Iris pigment epithelial cell (primary cell): ENCODE measurements at regions not wholly inside any gene's neighbourhood (a gene's known extent, or its start where the extent isn't known, plus 50 kb on each side); places are given as distances from the start of the nearest gene placed in this dataset.
"Not testable (repeated sequence)": the region's sequence is repeated elsewhere in the genome, so short reads cannot be mapped to it uniquely, and the experiment has no call there.

Source experiments
- DNase-seq: peaks from one replicate; pipeline ENCODE4 v3.0.0-alpha.2; 2011; ENCODE audit warnings: low read depth

- DNase-seq = no peak
Measured at GRCh38 chr12:17695495-17695894, 394.5 kb downstream of the RERGL start.

- DNase-seq = no peak
Measured at GRCh38 chr12:17691369-17691768, 398.6 kb downstream of the RERGL start.

GRCh38 chr12:17680220-17680619, 409.8 kb downstream of the RERGL start:
- no peak for DNase-seq

- DNase-seq = no peak
Measured at GRCh38 chr12:17666641-17667324, 423.2 kb downstream of the RERGL start.

- DNase-seq = no peak
Measured at GRCh38 chr12:17665839-17666238, 424.2 kb downstream of the RERGL start.

- no peak for DNase-seq
Measured at GRCh38 chr12:17661250-17661649, 428.7 kb downstream of the RERGL start.

GRCh38 chr12:17652436-17652835, 437.6 kb downstream of the RERGL start:
- DNase-seq = no peak

- no peak for DNase-seq
Measured at GRCh38 chr12:17642340-17642650, 447.7 kb downstream of the RERGL start.

GRCh38 chr12:17640615-17641014, 449.4 kb downstream of the RERGL start:
- DNase-seq = no peak

- no peak for DNase-seq
Measured at GRCh38 chr12:17618831-17619230, 471.2 kb downstream of the RERGL start.

GRCh38 chr12:17609701-17610100, 480.3 kb downstream of the RERGL start:
- DNase-seq = no peak

GRCh38 chr12:17609153-17609552, 480.8 kb downstream of the RERGL start:
- DNase-seq = no peak

- no peak for DNase-seq
Measured at GRCh38 chr12:17595111-17595510, 494.9 kb downstream of the RERGL start.

GRCh38 chr12:17593715-17594406, 496.1 kb downstream of the RERGL start:
- DNase-seq = no peak

- no peak for DNase-seq
Measured at GRCh38 chr12:17592472-17592871, 497.5 kb downstream of the RERGL start.

- DNase-seq = no peak
Measured at GRCh38 chr12:17591005-17591681, 498.9 kb downstream of the RERGL start.

- no peak for DNase-seq
Measured at GRCh38 chr12:17588968-17589367, 501.0 kb downstream of the RERGL start.

- no peak for DNase-seq
Measured at GRCh38 chr12:17579205-17580026, 510.6 kb downstream of the RERGL start.

GRCh38 chr12:17577405-17577804, 512.6 kb downstream of the RERGL start:
- no peak for DNase-seq

GRCh38 chr12:17572250-17572649, 517.7 kb downstream of the RERGL start:
- no peak for DNase-seq

- no peak for DNase-seq
Measured at GRCh38 chr12:17571047-17571446, 518.9 kb downstream of the RERGL start.

GRCh38 chr12:17564630-17565029, 525.4 kb downstream of the RERGL start:
- DNase-seq = not testable (repeated sequence)

GRCh38 chr12:17550011-17550410, 540.0 kb downstream of the RERGL start:
- no peak for DNase-seq
